Upper lobe of right lung (tissue), 1 donor: ENCODE measurements at regions not wholly inside any gene's neighbourhood (a gene's known extent, or its start where the extent isn't known, plus 50 kb on each side); places are given as distances from the start of the nearest gene placed in this dataset.

Experiments used
- ATAC-seq: fragments of 200-7000 bp; cut with Tn5 transposase; one replicate; pipeline ENCODE4 v1.9.1; 2020; ENCODE audit warnings: mild to moderate bottlenecking, moderate library complexity
- DNase-seq: peaks from one replicate; pipeline ENCODE4 v3.0.0-alpha.2; 2020
- H3K27ac ChIP-seq: fragments of 200-600 bp; one replicate; pipeline ENCODE4 v1.8.0; 2022
- H3K27me3 ChIP-seq: fragments of 200-600 bp; one replicate; pipeline ENCODE4 v1.8.0; 2022; ENCODE audit warnings: mild to moderate bottlenecking
- H3K36me3 ChIP-seq: fragments of 200-600 bp; one replicate; pipeline ENCODE4 v1.8.0; 2022
- H3K4me1 ChIP-seq: fragments of 200-600 bp; one replicate; pipeline ENCODE4 v1.8.0; 2022
- H3K4me3 ChIP-seq: fragments of 200-600 bp; one replicate; pipeline ENCODE4 v1.8.0; 2022; ENCODE audit warnings: mild to moderate bottlenecking
- H3K9me3 ChIP-seq: fragments of 200-600 bp; one replicate; pipeline ENCODE4 v1.8.0; 2022
- intact Hi-C: fragments of 100-400 bp; cut with DNase I; formaldehyde crosslinking; loops from one replicate; pipeline ENCODE4 v1.11.0; 2022
- TF ChIP-seq, protein P1 (sequence below): fragments of 200-600 bp; IDR thresholded peaks from one replicate; pipeline ENCODE4 v1.8.0; 2022; ENCODE audit warnings: antibody characterized with exemption
- donor health status: DM: no; HTN: yes; CAD: no; lungs with severe emphysema.

DNA sequence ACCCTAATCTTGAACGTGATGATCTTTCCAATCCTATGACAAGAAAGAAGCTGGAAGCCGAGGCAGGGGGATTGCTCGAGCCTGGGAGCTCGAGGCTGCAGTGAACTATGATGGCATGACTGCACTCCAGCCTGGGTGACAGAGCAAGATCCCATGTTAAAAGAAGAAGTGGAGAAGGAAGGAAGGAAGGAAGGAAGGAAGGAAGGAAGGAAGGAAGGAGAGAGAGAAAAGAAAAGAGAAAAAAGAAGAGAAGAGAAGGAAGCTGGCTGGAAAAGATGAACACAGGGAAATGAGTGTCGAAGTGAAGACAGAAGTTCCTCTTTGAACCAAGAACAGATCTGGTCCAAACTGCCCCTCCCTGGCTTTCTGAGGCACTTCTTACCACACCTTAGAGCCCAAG lies 100.5 kb upstream of the PRNP start:
- ATAC-seq (no peak), DNase-seq (no peak)
- H3K27me3 ChIP-seq = no peaks in the 10 kb centered on the region
- no peaks in the 10 kb centered on the region for H3K36me3 ChIP-seq
- TF ChIP-seq, protein P1, sequence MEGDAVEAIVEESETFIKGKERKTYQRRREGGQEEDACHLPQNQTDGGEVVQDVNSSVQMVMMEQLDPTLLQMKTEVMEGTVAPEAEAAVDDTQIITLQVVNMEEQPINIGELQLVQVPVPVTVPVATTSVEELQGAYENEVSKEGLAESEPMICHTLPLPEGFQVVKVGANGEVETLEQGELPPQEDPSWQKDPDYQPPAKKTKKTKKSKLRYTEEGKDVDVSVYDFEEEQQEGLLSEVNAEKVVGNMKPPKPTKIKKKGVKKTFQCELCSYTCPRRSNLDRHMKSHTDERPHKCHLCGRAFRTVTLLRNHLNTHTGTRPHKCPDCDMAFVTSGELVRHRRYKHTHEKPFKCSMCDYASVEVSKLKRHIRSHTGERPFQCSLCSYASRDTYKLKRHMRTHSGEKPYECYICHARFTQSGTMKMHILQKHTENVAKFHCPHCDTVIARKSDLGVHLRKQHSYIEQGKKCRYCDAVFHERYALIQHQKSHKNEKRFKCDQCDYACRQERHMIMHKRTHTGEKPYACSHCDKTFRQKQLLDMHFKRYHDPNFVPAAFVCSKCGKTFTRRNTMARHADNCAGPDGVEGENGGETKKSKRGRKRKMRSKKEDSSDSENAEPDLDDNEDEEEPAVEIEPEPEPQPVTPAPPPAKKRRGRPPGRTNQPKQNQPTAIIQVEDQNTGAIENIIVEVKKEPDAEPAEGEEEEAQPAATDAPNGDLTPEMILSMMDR = no peak
- H3K4me3 ChIP-seq = no peak overlapping the region
- no peak overlapping the region for H3K27ac ChIP-seq
- no peaks in the 10 kb centered on the region for H3K9me3 ChIP-seq
- intact Hi-C loops = no loop called here
- no peaks in the 10 kb centered on the region for H3K4me1 ChIP-seq

DNA sequence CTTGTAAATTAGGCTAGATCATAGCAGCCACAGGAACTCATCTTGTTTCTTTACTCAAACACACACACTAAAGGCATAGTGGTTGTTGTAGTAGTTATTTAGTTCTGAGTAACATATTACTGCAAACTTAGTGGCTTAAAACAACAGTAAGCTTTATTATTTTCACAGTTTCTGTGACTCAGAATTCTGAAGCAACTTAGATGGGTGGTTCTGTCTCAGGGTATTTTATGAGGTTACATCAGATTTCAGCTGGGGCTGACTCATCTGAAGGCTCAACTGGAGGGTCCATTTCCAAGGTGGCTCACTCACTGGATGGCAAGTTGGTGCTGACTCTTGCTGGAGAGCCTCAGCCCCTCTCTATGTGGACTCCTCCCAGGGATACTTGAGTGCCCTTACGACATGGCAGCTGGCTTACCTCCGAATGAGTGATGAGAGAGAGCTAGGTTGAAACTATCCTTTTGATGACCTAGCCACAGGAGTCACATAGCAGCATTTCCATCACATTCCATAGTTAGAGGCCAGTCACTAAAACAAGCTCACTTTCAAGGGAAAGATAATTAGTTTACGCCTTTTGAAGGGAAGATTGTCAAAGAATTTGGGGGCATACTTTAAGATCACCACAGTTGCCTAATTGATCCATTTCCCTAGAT lies 101.0 kb upstream of the PRNP start:
- Histone ChIP-seq H3K36me3 (no peaks in the 10 kb centered on the region), H3K4me3 (no peak overlapping the region), H3K27me3 (no peaks in the 10 kb centered on the region), H3K4me1 (no peaks in the 10 kb centered on the region), H3K9me3 (no peaks in the 10 kb centered on the region), H3K27ac (no peak overlapping the region)
- no peak for ATAC-seq
- DNase-seq = no peak
- TF ChIP-seq, protein P1 = no peak
- intact Hi-C loops = no loop called here

DNA sequence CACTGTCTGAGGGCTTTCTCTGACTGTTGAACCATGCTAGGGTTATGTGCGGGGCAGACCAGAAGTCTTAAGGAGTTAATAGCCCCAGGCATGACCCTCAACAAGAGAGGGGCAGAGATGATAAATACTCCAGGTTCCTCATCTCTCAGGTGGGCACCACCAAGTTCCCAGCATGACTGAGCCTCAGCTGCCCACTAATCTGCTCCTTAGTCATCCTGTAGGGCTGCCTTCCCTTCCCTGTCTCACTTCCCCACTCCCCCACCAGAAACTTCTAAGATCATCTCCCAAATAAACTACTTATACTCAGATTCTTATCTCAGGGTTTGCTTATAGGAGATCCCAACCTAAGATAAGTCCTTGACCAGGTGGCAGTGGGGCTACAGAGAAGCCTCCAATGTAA lies 101.7 kb upstream of the PRNP start:
- H3K27me3 ChIP-seq = no peaks in the 10 kb centered on the region
- H3K27ac ChIP-seq = no peak overlapping the region
- H3K4me3 ChIP-seq = no peak overlapping the region
- H3K36me3 ChIP-seq = no peaks in the 10 kb centered on the region
- no peaks in the 10 kb centered on the region for H3K9me3 ChIP-seq
- ATAC-seq = no peak
- DNase-seq = no peak
- intact Hi-C loops = no loop called here
- no peaks in the 10 kb centered on the region for H3K4me1 ChIP-seq
- TF ChIP-seq, protein P1 = no peak

DNA sequence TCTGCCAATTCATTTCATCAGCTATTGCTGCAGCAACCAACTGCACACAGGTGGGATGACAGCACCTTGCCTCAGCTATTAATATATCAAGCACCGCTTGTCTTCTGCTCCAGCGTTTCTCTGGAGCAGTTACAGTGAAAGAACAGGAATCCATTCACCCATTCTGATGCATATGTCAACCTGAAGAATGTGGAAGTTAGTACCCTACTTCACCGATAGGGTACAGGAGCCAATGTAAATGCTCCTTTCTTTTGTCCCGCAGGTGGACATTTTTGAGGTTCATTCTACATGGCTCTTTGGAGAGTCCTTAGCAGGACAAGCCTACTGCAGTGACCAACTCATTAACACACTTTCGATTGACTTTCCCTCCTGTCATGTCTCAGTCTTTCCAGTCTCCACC lies 104.4 kb upstream of the PRNP start:
- ATAC-seq (no peak), DNase-seq (no peak)
- no peak overlapping the region for H3K27ac ChIP-seq
- no peaks in the 10 kb centered on the region for H3K27me3 ChIP-seq
- H3K9me3 ChIP-seq = no peaks in the 10 kb centered on the region
- intact Hi-C loops = no loop called here
- no peaks in the 10 kb centered on the region for H3K4me1 ChIP-seq
- no peaks in the 10 kb centered on the region for H3K36me3 ChIP-seq
- TF ChIP-seq, protein P1 = no peak
- H3K4me3 ChIP-seq = no peak overlapping the region

DNA sequence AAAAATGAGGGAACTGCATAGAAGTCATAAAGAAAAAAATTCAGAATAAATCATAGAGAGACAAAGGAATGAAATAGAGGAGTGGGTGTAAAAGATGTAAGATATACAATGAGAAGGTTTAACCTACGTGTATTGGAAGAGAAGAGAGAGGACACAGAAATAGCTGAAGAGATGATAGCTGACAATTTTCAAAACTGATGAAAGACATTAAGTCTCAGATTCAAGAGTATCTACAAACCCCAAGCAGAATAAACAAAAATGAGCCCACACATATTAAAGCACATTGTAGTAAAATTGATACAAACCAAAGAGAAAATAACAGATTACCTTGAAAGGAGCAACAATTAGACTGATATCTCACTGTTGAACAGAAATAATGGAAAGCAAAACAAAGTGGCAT lies 107.9 kb upstream of the PRNP start:
- no peak for ATAC-seq
- Histone ChIP-seq H3K9me3 (no peaks in the 10 kb centered on the region), H3K4me1 (no peaks in the 10 kb centered on the region), H3K4me3 (no peak overlapping the region), H3K27ac (no peak overlapping the region), H3K36me3 (no peaks in the 10 kb centered on the region), H3K27me3 (peaks cover 27% of the 10 kb centered on the region)
- no peak for DNase-seq
- intact Hi-C loops = no loop called here
- TF ChIP-seq, protein P1 = no peak

- ATAC-seq = no peak
- intact Hi-C loops = no loop called here
Measured at GRCh38 chr20:4574356-4574690, 111.9 kb upstream of the PRNP start.

More at GRCh38 chr20:4574356-4574690, 111.9 kb upstream of the PRNP start:
- H3K27ac ChIP-seq = no peak overlapping the region
- no peaks in the 10 kb centered on the region for H3K4me1 ChIP-seq
- H3K27me3 ChIP-seq = peaks cover 27% of the 10 kb centered on the region
- DNase-seq = no peak
- no peaks in the 10 kb centered on the region for H3K36me3 ChIP-seq
- no peak overlapping the region for H3K4me3 ChIP-seq
- TF ChIP-seq, protein P1 = no peak
- H3K9me3 ChIP-seq = no peaks in the 10 kb centered on the region
